HG03064 (cell line): ENCODE measurements at regions not wholly inside any gene's neighbourhood (a gene's known extent, or its start where the extent isn't known, plus 50 kb on each side); places are given as distances from the start of the nearest gene placed in this dataset.
"Not testable (repeated sequence)": the region's sequence is repeated elsewhere in the genome, so short reads cannot be mapped to it uniquely, and the experiment has no call there.

Experiments
- ATAC-seq: cut with Tn5 transposase; IDR thresholded peaks from one replicate; pipeline ENCODE4 v1.9.1; 2021; ENCODE audit warnings: low read depth; ENCODE audit not compliant: unreplicated experiment

DNA sequence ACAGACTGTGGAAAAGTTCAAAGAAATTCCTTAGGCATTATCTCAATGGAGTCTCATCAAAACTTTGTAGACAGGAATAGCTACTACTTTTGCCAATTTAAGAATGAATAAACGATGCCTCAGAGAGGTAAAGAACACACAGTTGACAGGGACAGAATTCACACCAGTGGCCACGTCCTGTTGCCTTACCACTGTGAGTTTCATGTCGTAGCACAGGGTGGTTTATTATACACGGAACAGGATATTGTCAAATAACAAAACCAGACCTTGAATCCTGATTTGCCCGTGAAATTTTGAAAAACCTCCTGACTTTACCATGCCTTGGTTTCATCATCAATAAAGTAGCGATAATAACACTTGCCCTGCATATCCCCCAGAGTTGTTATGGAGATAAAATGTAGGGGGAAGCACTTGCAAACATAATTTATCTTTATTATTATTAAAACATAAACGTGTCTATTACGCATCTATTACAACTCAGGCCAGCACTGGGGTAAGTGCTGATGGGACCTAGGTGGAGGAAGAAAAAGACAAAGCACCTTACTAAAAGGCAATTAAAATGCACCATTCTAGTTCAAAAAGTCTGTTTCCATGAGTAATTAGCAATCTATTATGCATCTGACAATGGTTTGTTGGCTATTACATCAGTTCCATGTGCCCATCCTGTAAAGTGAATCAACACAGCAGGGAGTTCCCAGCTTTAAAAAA is 408.1 kb upstream of the RUNX1 start:
- no peak for ATAC-seq

DNA sequence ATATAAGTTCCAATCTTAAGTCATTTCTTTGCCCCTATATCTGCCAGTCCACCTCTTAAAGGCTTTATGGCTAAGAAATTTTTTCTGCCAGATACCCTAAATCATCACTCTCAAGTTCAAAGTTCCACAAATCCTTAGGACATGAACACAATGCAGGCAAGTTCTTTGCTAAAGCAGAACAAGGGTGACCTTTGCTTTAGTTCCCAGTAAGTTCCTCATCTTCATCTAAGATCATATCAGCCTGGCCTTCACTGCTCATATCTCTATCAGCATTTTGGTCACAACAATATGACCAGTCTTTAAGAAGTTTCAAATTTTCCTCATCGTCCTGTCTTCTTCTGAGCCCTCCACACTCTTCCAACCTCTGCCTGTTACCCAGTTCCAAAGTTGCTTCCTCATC is 402.2 kb upstream of the RUNX1 start:
- no peak for ATAC-seq

DNA sequence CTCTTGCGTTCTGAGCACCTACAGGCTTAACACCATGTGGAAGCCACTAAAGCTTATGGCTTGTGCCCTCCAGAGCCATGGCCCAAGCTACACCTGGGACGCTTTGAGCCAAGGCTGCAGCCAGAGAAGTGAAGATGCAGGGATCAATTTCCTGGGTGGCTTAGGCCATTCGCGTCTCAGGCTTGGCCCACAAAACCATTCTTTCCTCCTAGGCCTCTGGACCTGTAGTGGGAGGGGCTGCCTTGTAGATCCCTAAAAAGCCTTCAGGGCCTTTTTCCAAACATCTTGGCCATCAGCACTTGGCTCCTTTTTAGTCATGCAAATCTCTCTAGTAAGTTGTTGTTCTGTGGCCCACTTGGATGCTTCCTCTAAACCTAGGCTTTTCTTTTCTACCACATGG is 401.7 kb upstream of the RUNX1 start:
- no peak for ATAC-seq

DNA sequence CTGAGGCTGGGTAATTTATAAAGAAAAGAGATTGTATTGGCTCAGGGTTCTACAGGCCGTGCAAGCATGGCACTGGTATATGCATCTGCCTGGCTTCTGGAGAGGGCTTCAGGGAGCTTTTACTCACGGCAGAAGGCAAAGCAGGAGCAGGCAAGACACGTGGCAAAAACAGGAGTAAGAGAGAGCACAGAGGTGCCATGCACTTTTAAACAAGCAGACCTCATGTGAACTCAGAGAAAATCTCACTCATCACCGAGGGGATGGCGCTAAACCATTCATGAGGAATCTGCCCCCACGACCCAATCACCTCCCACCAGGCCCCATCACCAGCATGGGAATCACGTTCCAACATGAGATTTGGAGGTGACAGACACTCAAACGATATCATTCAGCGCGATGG is 400.7 kb upstream of the RUNX1 start:
- ATAC-seq: no peak

DNA sequence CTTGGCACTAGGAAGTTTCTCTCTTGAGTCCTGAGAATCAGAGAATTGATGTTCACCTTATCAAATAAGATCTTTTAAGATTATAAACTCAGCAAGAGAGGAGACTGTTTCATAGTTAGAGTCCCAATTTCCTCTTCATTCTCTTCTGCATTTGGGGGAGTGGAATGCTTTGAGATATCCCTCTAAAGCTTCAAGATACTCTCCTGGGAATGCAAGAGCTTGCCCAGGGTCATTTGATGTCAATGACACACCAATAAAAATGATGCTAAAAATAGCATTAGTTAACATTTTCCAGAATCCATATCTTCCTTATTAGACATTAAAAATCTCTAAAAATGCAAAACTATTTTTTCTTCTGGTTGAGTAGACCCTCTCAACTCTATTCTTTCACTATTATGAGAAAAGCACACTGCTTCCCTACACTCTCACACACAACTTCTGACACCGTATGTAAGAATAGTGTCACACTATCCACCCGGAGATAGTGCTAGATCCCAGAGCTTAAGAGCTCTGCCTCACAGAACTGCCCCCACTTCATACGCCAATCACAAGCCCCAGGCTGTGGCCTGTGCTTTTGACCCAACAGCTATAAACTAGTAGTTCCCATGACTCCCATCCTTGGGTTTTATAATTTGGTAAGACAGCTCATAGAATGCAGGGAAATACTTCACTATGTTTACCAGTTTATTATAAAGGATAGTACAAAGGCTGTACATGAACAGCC is 399.9 kb upstream of the RUNX1 start:
- ATAC-seq: no peak

DNA sequence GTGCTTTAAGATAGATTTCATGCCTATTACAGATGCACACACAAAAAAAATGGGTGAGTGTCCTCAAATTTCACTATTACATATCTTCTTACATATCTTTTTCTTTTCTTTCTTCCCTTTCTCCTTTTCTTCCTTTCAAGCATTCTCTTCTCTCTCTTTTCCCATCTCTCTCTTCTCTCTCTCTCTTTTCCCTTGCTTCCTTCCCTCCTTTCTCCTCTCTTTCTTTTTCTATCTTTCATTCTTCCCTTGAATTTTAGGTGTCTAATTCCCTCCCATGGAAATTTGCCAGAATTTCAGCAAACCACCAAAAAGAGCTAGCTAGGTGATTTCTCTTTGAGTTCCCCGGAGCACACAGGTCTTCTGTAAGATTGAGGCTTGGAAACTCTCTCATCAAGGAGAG is 395.3 kb upstream of the RUNX1 start:
- ATAC-seq: no peak

DNA sequence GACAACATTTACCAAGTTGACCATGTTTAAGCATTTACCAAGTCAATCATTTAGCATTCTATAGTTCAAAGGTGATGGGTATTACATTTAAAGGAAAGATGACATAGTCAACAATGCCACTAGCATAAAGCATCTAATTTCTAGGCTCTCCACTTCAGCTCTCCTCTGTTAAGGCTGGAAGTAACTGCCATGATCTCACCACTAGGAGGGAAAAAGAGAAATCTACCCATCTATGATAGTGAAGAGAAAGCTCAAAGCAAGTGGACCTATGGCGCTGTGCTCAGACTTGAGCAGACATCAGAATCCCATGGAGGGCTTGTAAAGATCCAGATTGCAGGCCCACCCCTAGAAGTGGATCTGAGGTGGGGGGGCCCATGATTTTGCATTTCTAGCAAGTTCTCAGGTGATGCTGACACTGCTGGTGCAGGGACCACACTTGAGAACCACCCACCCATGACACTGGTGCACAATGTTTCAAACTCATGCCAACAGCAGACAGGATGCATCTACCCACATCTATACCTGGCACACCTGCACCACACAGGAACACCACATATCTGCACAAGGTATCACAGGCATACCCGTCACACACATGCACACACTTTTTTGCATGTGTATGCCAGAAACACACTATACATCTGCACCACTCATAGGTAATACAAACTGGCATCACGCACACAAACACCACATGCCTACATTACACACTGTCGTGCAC is 392.9 kb upstream of the RUNX1 start:
- ATAC-seq: no peak

DNA sequence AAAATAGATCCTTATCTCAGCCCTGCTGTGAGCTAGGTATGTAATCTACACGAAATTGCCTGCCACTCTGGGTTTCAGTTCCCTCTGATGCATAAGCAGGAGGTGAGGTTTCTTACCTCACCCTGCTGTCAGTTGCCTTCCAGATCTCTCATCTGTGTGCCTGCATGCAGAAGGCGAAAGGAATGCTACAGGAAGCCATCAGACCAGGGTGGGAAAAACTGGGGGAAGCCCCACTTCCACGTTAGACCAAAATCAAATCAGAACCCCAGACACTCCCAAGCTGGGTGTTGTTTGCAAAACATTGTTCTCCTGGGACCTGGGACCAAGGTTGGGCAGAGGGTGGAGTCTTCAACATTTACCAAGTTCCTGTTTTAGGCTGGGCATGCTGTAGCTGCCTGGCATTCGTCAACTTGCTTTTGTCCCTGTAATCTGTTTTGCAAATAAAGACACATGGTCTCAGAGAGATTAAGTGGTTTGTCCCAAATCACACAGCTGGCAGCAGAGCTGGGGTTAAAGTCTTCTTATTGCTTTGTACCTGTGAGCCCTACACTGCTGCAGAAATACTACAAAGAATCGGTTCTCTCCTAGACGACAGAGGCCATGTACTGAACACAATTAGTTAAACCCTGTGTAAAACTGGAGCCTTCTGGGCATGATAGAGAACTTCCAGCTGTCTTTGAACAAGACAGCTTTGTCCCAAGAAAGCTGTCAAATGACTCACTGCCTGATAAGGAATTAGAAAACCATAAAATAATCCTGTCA is 389.7 kb upstream of the RUNX1 start:
- no peak for ATAC-seq

DNA sequence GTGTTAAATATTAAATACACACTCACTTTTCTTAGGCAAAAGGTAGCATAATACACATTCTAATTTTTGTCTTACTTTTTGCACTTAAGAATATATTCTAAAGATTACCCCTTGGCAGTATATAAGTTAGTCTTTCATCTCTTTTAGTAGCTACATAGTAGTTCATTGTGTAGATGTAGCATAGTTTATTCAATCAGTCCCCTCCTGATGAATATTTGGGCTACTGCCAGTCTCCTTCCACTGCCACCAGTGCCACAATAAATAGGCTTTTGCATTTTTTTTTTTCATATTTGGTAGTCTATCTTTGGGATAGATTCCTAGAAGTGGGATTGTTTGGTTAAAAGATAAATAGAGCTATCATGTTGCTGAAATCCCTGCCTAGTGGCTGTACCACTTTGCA is 388.8 kb upstream of the RUNX1 start:
- no peak for ATAC-seq

DNA sequence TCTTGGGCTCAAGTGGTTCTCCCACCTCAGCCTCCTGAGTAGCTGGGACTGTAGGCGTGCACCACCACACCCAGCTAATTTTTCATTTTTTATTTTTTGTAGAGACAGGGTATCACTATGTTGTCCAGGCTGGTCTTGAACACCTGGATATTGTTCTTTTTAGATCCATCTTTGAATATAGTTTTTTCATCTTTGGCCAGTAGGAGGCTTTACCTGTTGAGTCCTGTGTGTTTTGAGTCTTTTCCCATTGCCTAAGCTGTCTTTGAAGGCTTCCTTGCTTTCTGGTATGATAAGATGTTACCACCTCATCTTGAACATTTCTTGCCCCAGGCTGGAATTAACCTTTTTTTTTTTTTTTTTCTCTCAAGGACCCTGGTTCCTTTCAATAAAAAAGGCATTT is 387.8 kb upstream of the RUNX1 start:
- ATAC-seq: no peak

DNA sequence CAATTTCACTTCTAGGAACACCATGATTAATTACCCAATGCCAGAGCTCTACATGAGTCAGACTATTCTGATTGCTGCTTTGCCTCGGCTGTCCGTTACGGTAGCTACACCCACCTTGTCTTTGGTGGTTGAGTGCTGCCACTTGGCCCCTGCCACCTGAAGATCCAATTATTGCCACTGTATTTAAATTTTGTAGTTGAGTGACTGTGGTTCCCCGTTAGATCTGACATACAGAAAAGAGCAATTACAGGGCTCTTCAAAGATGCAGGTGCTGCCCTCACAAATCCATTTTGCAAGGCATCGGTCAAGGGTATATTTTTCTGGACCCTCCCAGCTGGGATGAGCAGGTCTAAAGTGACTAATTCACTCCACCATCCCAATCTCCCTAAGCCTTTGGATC is 383.5 kb upstream of the RUNX1 start:
- not testable (repeated sequence) for ATAC-seq

DNA sequence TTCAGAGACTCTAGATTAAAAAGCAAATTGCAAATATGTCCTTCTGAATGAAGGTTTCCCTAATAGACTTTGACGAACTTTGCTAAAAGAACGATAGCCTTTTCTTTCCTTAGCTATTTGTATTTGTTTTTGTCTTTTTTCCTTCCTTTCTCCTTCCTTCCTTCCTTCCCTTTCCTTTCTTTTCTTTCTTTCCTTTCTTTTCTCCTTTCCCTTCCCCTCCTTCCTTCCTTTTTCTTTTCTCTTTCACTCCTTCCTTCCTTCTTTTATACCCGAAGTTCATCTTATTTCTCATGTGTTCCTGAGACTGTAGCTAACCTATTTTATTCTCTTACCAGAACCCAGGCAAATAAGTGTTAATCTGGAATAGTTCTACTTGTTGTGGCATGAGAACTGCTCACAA is 381.2 kb upstream of the RUNX1 start:
- no peak for ATAC-seq

DNA sequence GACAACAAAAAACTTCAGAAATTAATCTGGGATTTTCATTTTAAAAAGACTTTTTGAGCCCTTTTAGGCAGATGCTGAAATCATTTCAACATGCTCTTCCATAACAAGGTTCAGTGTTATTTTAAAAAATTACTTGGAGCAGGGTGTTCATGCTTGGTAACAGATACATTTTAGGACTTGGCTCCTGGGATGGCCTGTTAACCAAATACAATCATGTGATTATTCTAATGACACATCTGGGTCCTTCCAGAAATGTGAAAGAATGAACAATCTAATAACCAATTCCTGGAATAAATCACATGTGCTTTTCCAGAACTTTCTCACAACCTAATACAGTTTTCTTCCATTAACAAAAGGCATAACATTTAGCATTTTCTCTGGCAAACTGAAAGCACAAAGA is 379.8 kb upstream of the RUNX1 start:
- ATAC-seq: no peak

DNA sequence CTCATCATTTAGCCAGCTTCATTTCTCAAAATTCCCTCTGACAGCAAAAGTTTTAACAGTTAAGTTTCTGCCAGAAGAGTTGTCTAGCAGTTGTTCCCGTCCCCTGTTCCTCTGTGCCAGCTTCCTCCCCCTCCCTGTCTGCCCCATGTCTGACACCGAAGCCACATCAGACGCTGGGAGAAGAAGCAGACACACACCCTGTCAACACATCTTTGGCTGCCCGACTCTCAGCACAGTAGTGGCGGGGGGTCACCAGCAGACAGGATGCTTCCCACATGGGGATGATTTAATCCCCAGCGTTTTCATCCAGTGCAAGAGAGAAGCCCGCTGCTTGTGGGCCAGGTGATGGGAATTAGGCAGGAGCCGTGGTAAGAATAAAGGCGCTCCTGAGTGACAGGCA is 379.4 kb upstream of the RUNX1 start:
- ATAC-seq: no peak

DNA sequence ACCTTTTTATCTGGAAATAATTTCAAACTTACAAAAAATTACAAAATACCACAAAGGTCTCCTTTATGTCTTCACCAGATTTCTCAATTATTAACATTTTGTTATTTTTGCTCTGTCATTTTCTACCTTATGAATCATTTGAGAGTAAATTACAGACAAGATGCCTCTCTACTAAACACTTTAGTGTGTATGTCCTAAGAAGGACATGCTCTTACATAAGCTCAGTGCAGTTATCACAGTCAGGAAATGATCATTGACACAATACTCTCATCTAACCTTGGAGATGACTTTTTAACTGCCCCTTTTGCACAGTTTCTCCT is 378.9 kb upstream of the RUNX1 start:
- ATAC-seq: no peak

DNA sequence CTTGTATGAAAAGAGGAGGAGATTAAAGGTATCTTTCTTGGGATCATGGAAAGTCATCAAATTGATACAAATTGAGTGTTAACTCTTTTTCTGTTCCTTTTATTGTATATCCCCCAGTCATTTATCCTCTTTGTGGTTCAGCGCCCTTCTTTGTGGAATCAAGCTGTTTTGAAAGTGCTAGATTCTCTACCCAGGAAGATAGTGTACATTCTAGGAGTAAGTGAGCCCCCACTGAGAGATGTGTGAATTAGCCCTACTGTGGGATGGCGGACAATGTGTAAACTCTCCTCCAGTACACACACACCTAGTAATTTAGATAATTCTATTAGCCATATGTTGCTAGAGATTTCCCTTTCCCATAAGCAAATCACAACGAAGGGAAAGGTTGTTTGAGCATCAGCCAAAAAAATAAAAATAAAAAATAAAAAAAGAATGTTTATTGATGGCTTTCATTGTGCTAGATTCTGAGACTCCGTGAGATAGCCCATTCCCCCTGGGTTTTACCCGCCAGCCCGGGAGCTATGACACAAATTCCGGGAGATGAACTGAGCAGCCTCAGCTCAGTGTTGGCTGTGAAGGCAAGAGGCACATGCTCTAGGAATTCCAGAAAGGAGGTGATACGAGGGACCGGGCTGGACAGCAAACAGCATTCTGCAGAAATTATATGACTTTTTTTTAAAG is 378.4 kb upstream of the RUNX1 start:
- ATAC-seq: no peak

DNA sequence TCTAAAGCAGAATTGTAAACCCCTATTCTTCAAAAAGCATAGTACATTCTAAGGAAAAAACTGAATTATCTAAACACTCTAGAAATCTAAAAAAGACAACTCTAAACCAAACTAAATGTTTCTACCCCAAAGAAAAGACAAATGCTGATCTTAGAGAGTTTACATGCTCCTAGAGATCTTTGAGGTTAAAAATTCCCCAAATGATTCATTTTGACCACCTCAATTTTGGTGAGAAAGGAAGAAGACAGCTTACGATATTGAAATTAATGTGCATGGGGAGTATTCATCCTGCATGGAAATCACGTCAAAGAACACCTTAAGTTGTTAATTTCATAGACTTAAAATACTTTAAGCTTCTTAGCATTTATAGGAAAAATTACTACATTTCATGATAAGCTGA is 377.8 kb upstream of the RUNX1 start:
- ATAC-seq: no peak

DNA sequence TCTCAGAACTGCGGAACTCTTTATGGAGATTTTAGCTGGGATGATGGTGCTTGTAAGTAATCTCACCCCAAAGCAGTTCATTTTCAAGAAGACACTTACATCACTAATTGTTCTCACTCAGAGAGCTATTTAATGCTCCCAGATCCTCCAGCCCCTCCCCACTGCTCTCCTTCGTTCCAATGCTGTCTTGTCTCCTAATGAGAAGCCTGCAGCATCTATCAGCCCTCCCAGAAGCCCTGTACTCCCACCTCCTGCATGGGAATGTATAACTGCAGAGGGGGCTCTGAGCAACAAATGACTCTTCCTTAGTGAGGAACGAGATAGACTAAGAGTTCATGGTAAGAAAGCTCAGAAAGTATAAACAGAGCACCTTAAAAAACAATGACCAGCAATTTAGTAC is 377.4 kb upstream of the RUNX1 start:
- no peak for ATAC-seq

DNA sequence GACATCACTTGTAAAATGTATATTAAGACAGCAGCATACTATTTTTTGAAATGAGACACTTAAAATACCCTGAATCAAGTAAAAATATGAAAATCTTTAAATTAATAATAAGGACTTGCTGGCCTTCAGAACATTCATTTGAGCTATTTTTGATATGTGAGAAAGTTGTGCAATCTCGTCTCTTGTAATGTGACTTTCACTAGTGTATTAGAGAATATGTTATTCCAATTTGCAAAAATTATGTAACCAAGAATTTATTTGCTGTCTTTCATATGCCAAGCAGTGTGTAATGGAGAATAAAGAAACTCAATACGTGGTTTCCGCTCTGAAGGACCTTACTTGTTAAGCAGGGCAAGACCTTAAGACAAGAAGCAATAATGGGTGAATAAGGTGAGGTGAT is 375.0 kb upstream of the RUNX1 start:
- no peak for ATAC-seq

DNA sequence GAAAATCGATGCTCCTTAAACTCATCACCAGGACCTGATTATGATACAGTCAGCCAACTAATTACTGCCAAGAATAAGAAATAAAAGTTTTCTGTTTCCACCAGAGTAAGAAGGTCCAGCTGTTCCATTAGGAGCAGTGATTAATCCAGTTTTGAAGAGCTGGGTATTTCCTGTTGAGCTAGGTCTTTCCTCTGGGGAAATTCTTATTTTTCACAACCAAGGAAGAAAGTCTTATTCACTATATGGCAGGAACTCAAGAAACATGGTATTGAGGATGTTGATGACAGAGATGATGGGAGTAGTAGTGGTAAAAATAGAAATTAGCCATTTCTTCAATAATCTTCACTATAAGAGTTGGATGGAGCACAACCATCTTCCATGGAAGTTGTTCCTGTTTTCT is 374.6 kb upstream of the RUNX1 start:
- ATAC-seq: no peak

DNA sequence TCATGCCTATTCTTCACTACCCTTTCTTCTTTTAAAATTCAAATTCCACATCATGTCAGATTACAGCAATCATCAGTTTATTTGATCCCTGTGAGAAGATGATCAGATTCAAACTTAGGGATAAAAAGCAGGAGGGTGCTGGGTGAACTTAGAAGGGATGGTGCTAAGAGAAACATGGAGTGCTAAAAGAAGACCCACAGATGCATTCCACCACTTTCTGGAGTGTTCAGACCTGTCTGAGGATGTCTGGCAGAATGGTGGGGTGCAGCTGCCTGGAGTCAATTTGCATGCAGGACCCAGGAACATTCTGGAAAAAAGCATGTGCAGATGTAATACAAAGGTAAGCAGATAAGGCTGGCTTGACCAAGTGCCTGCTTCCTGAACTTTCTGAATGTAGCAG is 372.9 kb upstream of the RUNX1 start:
- ATAC-seq: no peak
